Upper lobe of left lung (tissue), 6 donors: ENCODE measurements at regions not wholly inside any gene's neighbourhood (a gene's known extent, or its start where the extent isn't known, plus 50 kb on each side); places are given as distances from the start of the nearest gene placed in this dataset.

Source experiments
- ATAC-seq, 2 donors: fragments of 200-7000 bp; cut with Tn5 transposase; one replicate each; pipeline ENCODE4 v1.9.1; 2022; ENCODE audit warnings: mild to moderate bottlenecking in 2 of 2, moderate library complexity in 2 of 2; ENCODE audit not compliant: low FRiP score in 2 of 2
- DNase-seq, 2 donors: peaks; one replicate each; pipeline ENCODE4 v3.0.0-alpha.2; 2019 to 2020
- H3K27ac ChIP-seq, 4 donors: fragments of 200-600 bp; sonication (generic); one replicate each; pipeline ENCODE4 v1.5.1; 2016 to 2019
- H3K27me3 ChIP-seq, 4 donors: fragments of 200-600 bp; sonication (generic); one replicate each; pipeline ENCODE4 v1.5.1; 2017 to 2019
- H3K36me3 ChIP-seq, 4 donors: fragments of 200-600 bp; sonication (generic); one replicate each; pipeline ENCODE4 v1.5.1; 2016 to 2019
- H3K4me1 ChIP-seq, 4 donors: fragments of 200-600 bp; sonication (generic); one replicate each; pipeline ENCODE4 v1.5.1; 2018 to 2019
- H3K4me3 ChIP-seq, 4 donors: fragments of 200-600 bp; sonication (generic); one replicate each; pipeline ENCODE4 v1.5.1; 2017 to 2019; ENCODE audit warnings: mild to moderate bottlenecking in 2 of 4, moderate library complexity in 1 of 4
- H3K9me3 ChIP-seq, 4 donors: fragments of 200-600 bp; sonication (generic); one replicate each; pipeline ENCODE4 v1.5.1; 2018 to 2019
- EP300 ChIP-seq, 4 donors: sonication (generic); formaldehyde crosslinking; IDR thresholded peaks; one replicate each; pipeline ENCODE4 v1.5.1; 2017; ENCODE audit warnings: antibody characterized with exemption in 4 of 4, control low read depth in 2 of 4
- POLR2A ChIP-seq, 4 donors: fragments of 450-650 bp; IDR thresholded peaks; one replicate each; pipeline ENCODE4 v1.5.1; 2016 to 2017; ENCODE audit warnings: antibody characterized with exemption in 4 of 4, mild to moderate bottlenecking in 2 of 4
- POLR2AphosphoS5 ChIP-seq, 2 donors: sonication (generic); formaldehyde crosslinking; IDR thresholded peaks; one replicate each; pipeline ENCODE4 v1.5.1; 2017; ENCODE audit warnings: antibody characterized with exemption in 2 of 2
- WGBS, 2 donors: methylation state at CpG; one replicate each; pipeline ENCODE4 v1.1.5; 2017 to 2018; 5-methylcytosine and 5-hydroxymethylcytosine counted together
- TF ChIP-seq, protein P1 (sequence below), 6 experiments: fragments of 450-650 bp in 4 of 6; fragments of 200-600 bp in 2 of 6; sonication (generic) in 2 of 6; IDR thresholded peaks; one replicate each; pipeline ENCODE4 v1.5.1; 2016 to 2019; ENCODE audit warnings: antibody characterized with exemption in 6 of 6
- donor health status: DM: no; HTN: no; CAD: no; lungs with moderate emphysema.
- donor health status: DM: no; HTN: yes; CAD: no; lungs with severe emphysema.

DNA sequence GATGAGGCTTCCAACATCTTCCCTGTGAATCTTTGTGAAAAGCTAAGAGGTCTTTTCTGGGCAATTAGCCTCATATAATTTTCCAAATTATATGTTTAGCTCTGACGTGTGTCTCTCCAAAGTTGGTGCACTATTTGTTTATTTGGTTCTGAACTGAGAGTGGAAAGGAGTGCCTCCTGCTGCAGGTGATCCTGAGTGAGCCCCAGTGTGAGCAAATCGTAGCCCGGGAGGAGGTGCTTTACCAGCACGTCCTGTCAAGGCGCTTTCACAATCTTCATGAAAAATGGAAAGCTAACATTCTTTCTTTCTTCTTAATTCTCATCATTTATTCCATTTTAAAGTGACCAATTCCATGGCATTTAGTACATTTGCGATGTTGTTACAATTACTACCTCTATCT is 231.9 kb downstream of the BMP2 start:
- Histone ChIP-seq H3K4me3 (no peak overlapping the region), H3K4me1 (no peaks in the 10 kb centered on the region), H3K27ac (no peak overlapping the region), H3K27me3 (no peaks in the 10 kb centered on the region), H3K36me3 (no peaks in the 10 kb centered on the region), H3K9me3 (no peaks in the 10 kb centered on the region)
- TF ChIP-seq EP300 (IDR thresholded peaks at IDR 0.05) (no peak), POLR2A (IDR thresholded peaks at IDR 0.05) (no peak), POLR2AphosphoS5 (IDR thresholded peaks at IDR 0.05) (no peak)
- TF ChIP-seq, protein P1, sequence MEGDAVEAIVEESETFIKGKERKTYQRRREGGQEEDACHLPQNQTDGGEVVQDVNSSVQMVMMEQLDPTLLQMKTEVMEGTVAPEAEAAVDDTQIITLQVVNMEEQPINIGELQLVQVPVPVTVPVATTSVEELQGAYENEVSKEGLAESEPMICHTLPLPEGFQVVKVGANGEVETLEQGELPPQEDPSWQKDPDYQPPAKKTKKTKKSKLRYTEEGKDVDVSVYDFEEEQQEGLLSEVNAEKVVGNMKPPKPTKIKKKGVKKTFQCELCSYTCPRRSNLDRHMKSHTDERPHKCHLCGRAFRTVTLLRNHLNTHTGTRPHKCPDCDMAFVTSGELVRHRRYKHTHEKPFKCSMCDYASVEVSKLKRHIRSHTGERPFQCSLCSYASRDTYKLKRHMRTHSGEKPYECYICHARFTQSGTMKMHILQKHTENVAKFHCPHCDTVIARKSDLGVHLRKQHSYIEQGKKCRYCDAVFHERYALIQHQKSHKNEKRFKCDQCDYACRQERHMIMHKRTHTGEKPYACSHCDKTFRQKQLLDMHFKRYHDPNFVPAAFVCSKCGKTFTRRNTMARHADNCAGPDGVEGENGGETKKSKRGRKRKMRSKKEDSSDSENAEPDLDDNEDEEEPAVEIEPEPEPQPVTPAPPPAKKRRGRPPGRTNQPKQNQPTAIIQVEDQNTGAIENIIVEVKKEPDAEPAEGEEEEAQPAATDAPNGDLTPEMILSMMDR (IDR thresholded peaks at IDR 0.05) = no peak
- ATAC-seq (no peak), DNase-seq (peak in 1 of 2 donors; percentile 25)
- 68 to 70% methylated on average over 6 of the region's 6 CpGs for WGBS, 2 donors

DNA sequence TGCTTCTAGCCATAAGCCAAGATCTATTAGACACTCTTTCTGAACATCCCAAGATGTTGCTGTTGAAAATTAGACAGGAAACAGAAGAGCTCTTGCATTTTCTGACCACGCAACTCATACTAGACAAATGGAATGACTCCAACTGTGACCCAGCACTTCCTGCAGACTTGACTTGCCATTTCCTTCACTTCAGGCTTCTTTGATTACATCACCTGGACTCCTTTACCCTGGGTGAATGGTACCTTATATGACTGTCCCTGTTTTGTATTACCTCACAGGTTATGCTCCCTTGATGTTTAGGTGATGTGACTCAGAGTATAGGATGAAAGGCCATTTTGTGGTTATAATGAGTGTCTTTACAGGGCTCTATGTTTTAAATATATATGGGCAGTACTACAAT is 236.1 kb downstream of the BMP2 start:
- Histone ChIP-seq H3K9me3 (peaks cover 0 to 9% (median 5%) of the 10 kb centered on the region in 4 donors), H3K36me3 (no peaks in the 10 kb centered on the region), H3K27me3 (no peaks in the 10 kb centered on the region), H3K4me3 (no peak overlapping the region), H3K4me1 (no peaks in the 10 kb centered on the region), H3K27ac (no peak overlapping the region)
- 24 to 69% methylated on average over 1 of the region's 1 CpG for WGBS, 2 donors
- TF ChIP-seq EP300 (IDR thresholded peaks at IDR 0.05) (no peak), POLR2A (IDR thresholded peaks at IDR 0.05) (no peak), POLR2AphosphoS5 (IDR thresholded peaks at IDR 0.05) (no peak)
- TF ChIP-seq, protein P1 (IDR thresholded peaks at IDR 0.05) = no peak
- no peak for DNase-seq
- no peak for ATAC-seq

DNA sequence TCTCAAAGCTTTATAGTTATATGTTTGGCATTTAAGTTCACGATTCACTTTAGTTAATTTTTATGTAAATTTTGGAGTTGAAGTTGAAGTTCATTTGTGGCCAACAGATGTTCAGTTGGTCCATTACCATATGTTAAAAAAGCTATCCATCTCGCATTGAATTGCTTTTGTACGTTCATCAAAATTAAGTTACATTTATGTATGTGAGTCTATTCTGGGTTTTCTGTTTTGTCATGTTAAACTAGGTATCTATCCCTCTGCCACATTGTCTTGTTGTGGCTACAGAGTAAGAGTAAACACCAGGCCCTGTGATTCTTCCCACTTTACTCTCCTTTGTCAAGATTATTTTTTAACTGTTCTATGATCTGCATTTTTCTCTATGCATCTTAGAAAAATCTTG is 237.3 kb downstream of the BMP2 start:
- Histone ChIP-seq H3K9me3 (peaks cover 0 to 9% (median 5%) of the 10 kb centered on the region in 4 donors), H3K36me3 (no peaks in the 10 kb centered on the region), H3K4me1 (no peaks in the 10 kb centered on the region), H3K27ac (no peak overlapping the region), H3K4me3 (no peak overlapping the region), H3K27me3 (no peaks in the 10 kb centered on the region)
- no peak for TF ChIP-seq POLR2A (IDR thresholded peaks at IDR 0.05)
- no peak for TF ChIP-seq EP300 (IDR thresholded peaks at IDR 0.05)
- no peak for TF ChIP-seq POLR2AphosphoS5 (IDR thresholded peaks at IDR 0.05)
- TF ChIP-seq, protein P1 (IDR thresholded peaks at IDR 0.05) = no peak
- DNase-seq = no peak
- WGBS, 2 donors = 92 to 93% methylated on average over 3 of the region's 3 CpGs
- no peak for ATAC-seq

DNA sequence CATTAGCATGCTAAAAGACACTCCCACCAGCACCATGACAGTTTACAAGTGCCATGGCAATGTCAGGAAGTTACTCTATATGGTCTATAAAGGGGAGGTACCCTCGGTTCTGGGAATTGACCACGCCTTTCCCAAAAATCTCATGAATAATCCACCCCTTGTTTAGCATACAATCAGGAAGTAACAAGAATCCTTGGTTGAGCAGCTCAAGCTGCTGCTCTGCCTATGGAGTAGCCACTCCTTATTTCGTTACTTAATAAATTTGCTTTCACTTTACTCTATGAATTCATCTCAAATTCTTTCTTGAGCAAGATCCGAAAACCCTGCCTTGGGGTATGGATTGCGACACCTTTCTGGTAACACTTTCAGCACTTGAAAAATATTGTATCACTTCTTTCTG is 243.0 kb downstream of the BMP2 start:
- DNase-seq = peak in 1 of 2 donors; percentile 51
- no peak for ATAC-seq
- no peaks in the 10 kb centered on the region for H3K27me3 ChIP-seq
- 33 to 53% methylated on average over 4 to 5 of the region's 5 CpGs for WGBS, 2 donors
- H3K4me1 ChIP-seq = no peaks in the 10 kb centered on the region
- H3K4me3 ChIP-seq = no peak overlapping the region
- H3K9me3 ChIP-seq = peaks cover 0 to 9% (median 5%) of the 10 kb centered on the region in 4 donors
- no peaks in the 10 kb centered on the region for H3K36me3 ChIP-seq
- H3K27ac ChIP-seq = no peak overlapping the region
- TF ChIP-seq EP300 (IDR thresholded peaks at IDR 0.05) (peak in 1 of 4 donors; percentile 15), POLR2A (IDR thresholded peaks at IDR 0.05) (no peak), POLR2AphosphoS5 (IDR thresholded peaks at IDR 0.05) (no peak)
- TF ChIP-seq, protein P1 (IDR thresholded peaks at IDR 0.05) = no peak

DNA sequence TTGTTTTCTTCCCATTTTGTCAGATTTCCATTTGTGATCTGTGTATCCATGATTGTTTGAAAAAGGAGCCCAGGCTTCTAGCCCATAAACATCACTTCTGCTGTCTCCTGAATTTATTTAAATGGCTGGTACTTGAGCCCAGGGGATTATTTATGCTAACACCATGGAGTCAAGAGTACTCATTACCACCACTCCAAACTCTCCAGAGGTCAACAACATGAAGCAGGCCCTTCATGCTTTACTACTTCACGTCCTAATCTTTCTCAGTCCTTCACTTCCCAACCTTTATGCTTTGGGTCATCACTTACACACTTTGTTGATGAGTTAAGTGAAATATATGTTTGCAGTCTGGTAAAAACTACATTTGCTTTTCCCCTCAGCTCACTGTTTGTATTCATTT is 247.8 kb downstream of the BMP2 start:
- H3K27me3 ChIP-seq = no peaks in the 10 kb centered on the region
- TF ChIP-seq, protein P1 (IDR thresholded peaks at IDR 0.05) = no peak
- TF ChIP-seq EP300 (IDR thresholded peaks at IDR 0.05) = peak in 1 of 4 donors; percentile 81
- DNase-seq (peak in 1 of 2 donors; percentile 30), ATAC-seq (no peak)
- no peak overlapping the region for H3K4me3 ChIP-seq
- no peak overlapping the region for H3K27ac ChIP-seq
- H3K4me1 ChIP-seq = no peaks in the 10 kb centered on the region
- 30 to 43% methylated on average over 1 of the region's 1 CpG for WGBS, 2 donors
- H3K36me3 ChIP-seq = no peaks in the 10 kb centered on the region
- no peaks in the 10 kb centered on the region for H3K9me3 ChIP-seq
